K562 (cell line): ENCODE measurements at regions not wholly inside any gene's neighbourhood (a gene's known extent, or its start where the extent isn't known, plus 50 kb on each side); places are given as distances from the start of the nearest gene placed in this dataset.

Experiments
- ATAC-seq: fragments of 200-7000 bp; cut with Tn5 transposase; 3 replicates; pipeline ENCODE4 v1.9.1; 2020; ENCODE audit warnings: moderate library complexity
- BruUV-seq: library from RNA; stranded (reverse); fragments of 400-500 nt; replicated peaks from 2 replicates; lab custom pipeline; 2021; lab: Mats Ljungman, UMichigan
- CTCF ChIA-PET: fragments of 300-600 bp; formaldehyde crosslinking; extraction: SDS; loops from one replicate; lab custom pipeline; 2021; ENCODE audit warnings: low intra/inter-chr PET ratio; lab: Yijun Ruan, JAX
- POLR2A ChIA-PET: fragments of 300-600, 350-650 bp; sonication (Branson Sonifier 250); formaldehyde crosslinking; extraction: SDS; loops from one replicate; lab custom pipeline; 2021; ENCODE audit warnings: antibody characterized with exemption, inconsistent platforms; lab: Yijun Ruan, JAX
- DNase-seq, 4 experiments: peaks; one replicate each; pipeline versions ENCODE4 v3.0.0 to v3.0.0-alpha.2; 2011 to 2018; ENCODE audit warnings: low spot score in 3 of 4, mixed read lengths in 3 of 4; ENCODE audit errors: extremely low read depth in 1 of 4
- FAIRE-seq: peaks from 2 replicates; lab custom pipeline; 2011; peaks lifted over from hg19 to GRCh38; lab: Jason Lieb, UNC
- H2AFZ ChIP-seq: 2 replicates; pipeline ENCODE4 v1.6.0; 2011; ENCODE audit warnings: low read depth, low read length, control low read depth, inconsistent platforms
- H3K27ac ChIP-seq: fragments of 200-600 bp; 3 replicates; pipeline ENCODE4 v1.8.0; 2011; ENCODE audit warnings: low read depth, mild to moderate bottlenecking, control low read depth, inconsistent platforms, low read length, moderate library complexity, mixed read lengths; ENCODE audit errors: extremely low read depth
- H3K27me3 ChIP-seq, 2 experiments: fragments of 300-600 bp in 1 of 2; 2 replicates in 1 of 2; 3 replicates in 1 of 2; pipeline versions ENCODE4 v1.6.0 to v1.8.0; 2011; ENCODE audit warnings: inconsistent platforms in 2 of 2, low read length in 2 of 2, mild to moderate bottlenecking in 1 of 2, mixed read lengths in 1 of 2, moderate library complexity in 1 of 2; ENCODE audit not compliant: control insufficient read depth in 2 of 2, insufficient read depth in 2 of 2
- H3K36me3 ChIP-seq: fragments of 300-600 bp; 3 replicates; pipeline ENCODE4 v1.8.0; 2011; ENCODE audit warnings: mild to moderate bottlenecking, low read length, inconsistent platforms; ENCODE audit not compliant: control insufficient read depth, insufficient read depth
- H3K4me1 ChIP-seq, 2 experiments: fragments of 200-600 bp in 1 of 2; replicated peaks in 1 of 2; 2 replicates in 1 of 2; 3 replicates in 1 of 2; pipeline versions ENCODE4 v1.5.1 to v1.8.0; 2011; ENCODE audit warnings: inconsistent platforms in 2 of 2, low read length in 2 of 2, mild to moderate bottlenecking in 1 of 2, mixed read lengths in 1 of 2, moderate library complexity in 1 of 2; ENCODE audit not compliant: control insufficient read depth in 2 of 2, insufficient read depth in 2 of 2
- H3K4me2 ChIP-seq: 2 replicates; pipeline ENCODE4 v1.6.1; 2011; ENCODE audit warnings: low read length, control low read depth, inconsistent platforms, mixed read lengths; ENCODE audit not compliant: insufficient read depth
- H3K4me3 ChIP-seq: fragments of 200-600 bp; sonication (generic), shearing (Covaris generic); 2 replicates; pipeline ENCODE4 v1.5.1; 2016; ENCODE audit warnings: control low read depth, inconsistent platforms
- H3K79me2 ChIP-seq: fragments of 200-600 bp; 3 replicates; pipeline ENCODE4 v1.8.0; 2011; ENCODE audit warnings: low read length, inconsistent platforms; ENCODE audit not compliant: control insufficient read depth, insufficient read depth
- H3K9ac ChIP-seq, 2 experiments: 2 replicates each; pipeline versions ENCODE4 v1.6.0 to v1.6.1; 2011; ENCODE audit warnings: low read depth in 2 of 2, low read length in 2 of 2, control low read depth in 1 of 2, inconsistent platforms in 1 of 2, mild to moderate bottlenecking in 1 of 2, mixed read lengths in 1 of 2; ENCODE audit not compliant: insufficient read depth in 1 of 2
- H3K9me1 ChIP-seq: one replicate; pipeline ENCODE4 v1.6.0; 2011; ENCODE audit warnings: inconsistent platforms, mild to moderate bottlenecking, low read length, moderate library complexity; ENCODE audit not compliant: control insufficient read depth, insufficient read depth
- H3K9me3 ChIP-seq: replicated peaks from 2 replicates; pipeline ENCODE4 v1.5.1; 2011; ENCODE audit warnings: low read depth, low read length, inconsistent platforms; ENCODE audit not compliant: control insufficient read depth, insufficient read depth
- H4K20me1 ChIP-seq: replicated peaks from 2 replicates; pipeline ENCODE4 v1.6.1; 2011; ENCODE audit warnings: low read length, inconsistent platforms, mixed read lengths; ENCODE audit not compliant: control insufficient read depth, insufficient read depth
- COPS2 ChIP-seq: fragments of 450-650 bp; conservative IDR thresholded peaks from 2 replicates; pipeline ENCODE4 v1.6.1; 2016; ENCODE audit warnings: mild to moderate bottlenecking, moderate library complexity
- ESRRB ChIP-seq: fragments of 250-450 bp; sonication (Bioruptor Pico); IDR thresholded peaks from 2 replicates; pipeline ENCODE4 v1.5.0; 2020; ENCODE audit warnings: mild to moderate bottlenecking, moderate library complexity, borderline replicate concordance
- ETV5 ChIP-seq: sonication (generic); formaldehyde crosslinking; IDR thresholded peaks from 2 replicates; pipeline ENCODE4 v1.4.0; 2020; ENCODE audit warnings: low read depth, mild to moderate bottlenecking, missing genetic modification reagents
- HMG20B ChIP-seq: fragments of 250-450 bp; sonication (Bioruptor Pico); IDR thresholded peaks from 2 replicates; pipeline ENCODE4 v1.5.0; 2021; ENCODE audit warnings: mild to moderate bottlenecking
- NCOA4 ChIP-seq: fragments of 450-650 bp; IDR thresholded peaks from 2 replicates; pipeline ENCODE4 v1.6.1; 2018; ENCODE audit warnings: mild to moderate bottlenecking; ENCODE audit not compliant: partially characterized antibody
- RUNX1 ChIP-seq: sonication (generic); IDR thresholded peaks from 2 replicates; pipeline ENCODE4 v1.6.1; 2016; ENCODE audit warnings: antibody characterized with exemption, low read depth
- ZBTB7A ChIP-seq: IDR thresholded peaks from 2 replicates; pipeline ENCODE4 v1.6.1; 2011; ENCODE audit warnings: low read depth, mild to moderate bottlenecking, low read length, moderate library complexity, borderline replicate concordance; ENCODE audit not compliant: control insufficient read depth
- WGBS: fragments of 100-300 bp; shearing (Covaris generic); methylation state at CpG from one replicate; pipeline ENCODE4 v1.1.6; 2016; ENCODE audit warnings: low coverage, mixed read lengths; ENCODE audit not compliant: insufficient coverage; ENCODE audit errors: missing lambda C conversion rate; 5-methylcytosine and 5-hydroxymethylcytosine counted together
- in situ Hi-C: fragments of 300-500 bp; cut with MboI; formaldehyde crosslinking; loops from 4 replicates; pipeline ENCODE4 v1.15.0; 2018; ENCODE audit warnings: inconsistent platforms, mixed read lengths
- intact Hi-C: fragments of 100-400 bp; cut with micrococcal nuclease; formaldehyde crosslinking; loops from 2 replicates; pipeline ENCODE4 v1.14.2; 2022
- TF ChIP-seq, protein P1 (sequence below): fragments of 250-450 bp; sonication (Bioruptor Pico); IDR thresholded peaks from 2 replicates; pipeline ENCODE4 v1.4.0; 2020
- TF ChIP-seq, protein P2 (sequence below): fragments of 250-450 bp; sonication (Bioruptor Pico); IDR thresholded peaks from 2 replicates; pipeline ENCODE4 v1.4.0; 2020; ENCODE audit warnings: mild to moderate bottlenecking
- TF ChIP-seq, protein P3 (sequence below), 2 experiments: fragments of 450-650 bp in 1 of 2; sonication (generic) in 1 of 2; formaldehyde crosslinking in 1 of 2; IDR thresholded peaks in 1 of 2; conservative IDR thresholded peaks in 1 of 2; 2 replicates each; pipeline versions ENCODE4 v1.6.1 to v1.8.1; 2016 to 2023; ENCODE audit warnings: mild to moderate bottlenecking in 2 of 2, moderate library complexity in 2 of 2, inconsistent platforms in 1 of 2, missing genetic modification reagents in 1 of 2
- TF ChIP-seq, protein P4 (sequence below): fragments of 450-650 bp; formaldehyde crosslinking; IDR thresholded peaks from 2 replicates; pipeline ENCODE4 v1.4.0; 2020; ENCODE audit warnings: mild to moderate bottlenecking

DNA sequence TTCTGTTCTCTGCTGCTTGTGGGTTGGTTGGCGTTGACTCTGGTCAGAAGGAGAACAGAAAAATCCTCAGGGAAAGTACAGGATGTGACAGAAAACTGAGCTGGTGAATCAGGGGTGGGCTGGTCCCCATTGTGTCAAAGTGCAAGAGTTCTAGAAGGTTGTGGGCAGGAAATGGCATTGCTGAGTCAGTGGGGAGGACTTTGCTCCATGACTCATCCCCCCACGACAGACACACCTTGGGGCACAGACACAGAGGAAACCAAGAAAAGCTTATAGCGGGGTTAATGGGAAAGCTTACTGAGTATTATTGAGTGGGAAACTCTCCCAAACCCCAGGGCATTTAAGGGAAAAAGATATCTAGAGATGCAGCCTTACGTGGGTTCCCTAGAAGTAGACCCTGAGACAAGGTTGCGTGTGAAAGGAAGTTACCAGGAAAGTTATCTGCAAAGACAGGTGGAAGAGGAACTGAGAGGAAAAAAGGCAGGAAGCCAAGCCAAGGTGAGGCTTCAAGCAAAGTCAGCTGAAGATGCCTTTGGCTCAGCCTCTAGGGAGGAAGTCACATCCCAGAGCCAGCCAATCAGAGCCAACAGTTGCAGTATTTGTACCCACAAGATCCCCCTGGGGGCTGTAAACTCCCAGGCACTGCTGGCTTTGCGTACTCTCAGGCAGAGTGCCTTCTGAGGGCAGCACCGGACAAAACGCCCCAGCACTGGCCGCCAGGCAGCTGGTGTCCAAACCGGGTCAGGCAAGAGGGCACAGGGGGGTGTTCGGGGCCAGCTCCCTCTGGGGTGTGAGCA is 86.4 kb downstream of the FOXL1 start:
- ChIA-PET POLR2A (interaction anchor here (0.6 to 0.7 kb wide), 2 partner anchors 318 to 1347 kb away, joined by 3 to 4 read pairs; no protein-coding TSS in a partner anchor), CTCF (no interaction called here)
- H3K36me3 ChIP-seq, result no peaks in the 10 kb centered on the region
- H4K20me1 ChIP-seq, result no peaks in the 10 kb centered on the region
- peaks cover 8 to 18% of the 10 kb centered on the region in 2 experiments for H3K4me1 ChIP-seq
- no peak overlapping the region; the same call in 1 of the 2 replicates for H3K4me3 ChIP-seq
- H3K9me1 ChIP-seq, result no peaks in the 10 kb centered on the region
- ATAC-seq (peak; percentile 82), FAIRE-seq (peak; percentile 92), DNase-seq (peak; percentile 51 to 69 (median 57))
- intact Hi-C loops (no loop called here), in situ Hi-C loops (no loop called here)
- peak overlapping the region; percentile 67 for H3K4me2 ChIP-seq
- BruUV-seq, result no TSS peak
- H3K9ac ChIP-seq, result no peak overlapping the region
- peaks cover 7 to 18% of the 10 kb centered on the region in 2 experiments; a peak in 4 of 5 replicates for H3K27me3 ChIP-seq
- 17% methylated on average over 10 of the region's 11 CpGs for WGBS
- no peaks in the 10 kb centered on the region for H3K79me2 ChIP-seq
- no peaks in the 10 kb centered on the region for H3K9me3 ChIP-seq
- peak overlapping the region; percentile 26 for H2AFZ ChIP-seq
- H3K27ac ChIP-seq, result peak overlapping the region; percentile 57; the same call in 2 of the 3 replicates
- TF ChIP-seq RUNX1 (no peak), COPS2 (no peak), ZBTB7A (peak; percentile 43; the same call in 1 of the 2 replicates), ESRRB (CRISPR knock-in tag) (no peak), HMG20B (no peak), ETV5 (peak; percentile 82), NCOA4 (no peak)
- TF ChIP-seq, protein P1, sequence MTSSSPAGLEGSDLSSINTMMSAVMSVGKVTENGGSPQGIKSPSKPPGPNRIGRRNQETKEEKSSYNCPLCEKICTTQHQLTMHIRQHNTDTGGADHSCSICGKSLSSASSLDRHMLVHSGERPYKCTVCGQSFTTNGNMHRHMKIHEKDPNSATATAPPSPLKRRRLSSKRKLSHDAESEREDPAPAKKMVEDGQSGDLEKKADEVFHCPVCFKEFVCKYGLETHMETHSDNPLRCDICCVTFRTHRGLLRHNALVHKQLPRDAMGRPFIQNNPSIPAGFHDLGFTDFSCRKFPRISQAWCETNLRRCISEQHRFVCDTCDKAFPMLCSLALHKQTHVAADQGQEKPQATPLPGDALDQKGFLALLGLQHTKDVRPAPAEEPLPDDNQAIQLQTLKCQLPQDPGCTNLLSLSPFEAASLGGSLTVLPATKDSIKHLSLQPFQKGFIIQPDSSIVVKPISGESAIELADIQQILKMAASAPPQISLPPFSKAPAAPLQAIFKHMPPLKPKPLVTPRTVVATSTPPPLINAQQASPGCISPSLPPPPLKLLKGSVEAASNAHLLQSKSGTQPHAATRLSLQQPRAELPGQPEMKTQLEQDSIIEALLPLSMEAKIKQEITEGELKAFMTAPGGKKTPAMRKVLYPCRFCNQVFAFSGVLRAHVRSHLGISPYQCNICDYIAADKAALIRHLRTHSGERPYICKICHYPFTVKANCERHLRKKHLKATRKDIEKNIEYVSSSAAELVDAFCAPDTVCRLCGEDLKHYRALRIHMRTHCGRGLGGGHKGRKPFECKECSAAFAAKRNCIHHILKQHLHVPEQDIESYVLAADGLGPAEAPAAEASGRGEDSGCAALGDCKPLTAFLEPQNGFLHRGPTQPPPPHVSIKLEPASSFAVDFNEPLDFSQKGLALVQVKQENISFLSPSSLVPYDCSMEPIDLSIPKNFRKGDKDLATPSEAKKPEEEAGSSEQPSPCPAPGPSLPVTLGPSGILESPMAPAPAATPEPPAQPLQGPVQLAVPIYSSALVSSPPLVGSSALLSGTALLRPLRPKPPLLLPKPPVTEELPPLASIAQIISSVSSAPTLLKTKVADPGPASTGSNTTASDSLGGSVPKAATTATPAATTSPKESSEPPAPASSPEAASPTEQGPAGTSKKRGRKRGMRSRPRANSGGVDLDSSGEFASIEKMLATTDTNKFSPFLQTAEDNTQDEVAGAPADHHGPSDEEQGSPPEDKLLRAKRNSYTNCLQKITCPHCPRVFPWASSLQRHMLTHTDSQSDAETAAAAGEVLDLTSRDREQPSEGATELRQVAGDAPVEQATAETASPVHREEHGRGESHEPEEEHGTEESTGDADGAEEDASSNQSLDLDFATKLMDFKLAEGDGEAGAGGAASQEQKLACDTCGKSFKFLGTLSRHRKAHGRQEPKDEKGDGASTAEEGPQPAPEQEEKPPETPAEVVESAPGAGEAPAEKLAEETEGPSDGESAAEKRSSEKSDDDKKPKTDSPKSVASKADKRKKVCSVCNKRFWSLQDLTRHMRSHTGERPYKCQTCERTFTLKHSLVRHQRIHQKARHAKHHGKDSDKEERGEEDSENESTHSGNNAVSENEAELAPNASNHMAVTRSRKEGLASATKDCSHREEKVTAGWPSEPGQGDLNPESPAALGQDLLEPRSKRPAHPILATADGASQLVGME (CRISPR knock-in tag), result no peak
- TF ChIP-seq, protein P2, sequence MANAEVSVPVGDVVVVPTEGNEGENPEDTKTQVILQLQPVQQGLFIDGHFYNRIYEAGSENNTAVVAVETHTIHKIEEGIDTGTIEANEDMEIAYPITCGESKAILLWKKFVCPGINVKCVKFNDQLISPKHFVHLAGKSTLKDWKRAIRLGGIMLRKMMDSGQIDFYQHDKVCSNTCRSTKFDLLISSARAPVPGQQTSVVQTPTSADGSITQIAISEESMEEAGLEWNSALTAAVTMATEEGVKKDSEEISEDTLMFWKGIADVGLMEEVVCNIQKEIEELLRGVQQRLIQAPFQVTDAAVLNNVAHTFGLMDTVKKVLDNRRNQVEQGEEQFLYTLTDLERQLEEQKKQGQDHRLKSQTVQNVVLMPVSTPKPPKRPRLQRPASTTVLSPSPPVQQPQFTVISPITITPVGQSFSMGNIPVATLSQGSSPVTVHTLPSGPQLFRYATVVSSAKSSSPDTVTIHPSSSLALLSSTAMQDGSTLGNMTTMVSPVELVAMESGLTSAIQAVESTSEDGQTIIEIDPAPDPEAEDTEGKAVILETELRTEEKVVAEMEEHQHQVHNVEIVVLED (CRISPR knock-in tag), result no peak
- TF ChIP-seq, protein P3, sequence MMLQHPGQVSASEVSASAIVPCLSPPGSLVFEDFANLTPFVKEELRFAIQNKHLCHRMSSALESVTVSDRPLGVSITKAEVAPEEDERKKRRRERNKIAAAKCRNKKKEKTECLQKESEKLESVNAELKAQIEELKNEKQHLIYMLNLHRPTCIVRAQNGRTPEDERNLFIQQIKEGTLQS (IDR thresholded peaks at IDR 0.05), result peak; percentile 91
- TF ChIP-seq, protein P3 (CRISPR knock-in tag; conservative IDR thresholded peaks at IDR 0.05), result 0 out of 2 replicates have a peak, but pooled peaks have one; percentile 63
- TF ChIP-seq, protein P4, sequence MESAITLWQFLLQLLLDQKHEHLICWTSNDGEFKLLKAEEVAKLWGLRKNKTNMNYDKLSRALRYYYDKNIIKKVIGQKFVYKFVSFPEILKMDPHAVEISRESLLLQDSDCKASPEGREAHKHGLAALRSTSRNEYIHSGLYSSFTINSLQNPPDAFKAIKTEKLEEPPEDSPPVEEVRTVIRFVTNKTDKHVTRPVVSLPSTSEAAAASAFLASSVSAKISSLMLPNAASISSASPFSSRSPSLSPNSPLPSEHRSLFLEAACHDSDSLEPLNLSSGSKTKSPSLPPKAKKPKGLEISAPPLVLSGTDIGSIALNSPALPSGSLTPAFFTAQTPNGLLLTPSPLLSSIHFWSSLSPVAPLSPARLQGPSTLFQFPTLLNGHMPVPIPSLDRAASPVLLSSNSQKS (CRISPR knock-in tag), result no peak
